T-helper 9 cell (primary cell): ENCODE measurements at regions not wholly inside any gene's neighbourhood (a gene's known extent, or its start where the extent isn't known, plus 50 kb on each side); places are given as distances from the start of the nearest gene placed in this dataset.
"Not testable (repeated sequence)": the region's sequence is repeated elsewhere in the genome, so short reads cannot be mapped to it uniquely, and the experiment has no call there.

ENCODE experiments used
- DNase-seq: peaks from one replicate; pipeline ENCODE4 v3.0.0-alpha.2; 2020

- DNase-seq: no peak
Measured at GRCh38 chr12:91778091-91778832, 367.4 kb downstream of the BTG1 start.

- no peak for DNase-seq
Measured at GRCh38 chr12:91777268-91777992, 368.2 kb downstream of the BTG1 start.

- no peak for DNase-seq
Measured at GRCh38 chr12:91774434-91774921, 371.2 kb downstream of the BTG1 start.

GRCh38 chr12:91773749-91774429 lies 371.8 kb downstream of the BTG1 start:
- DNase-seq: no peak

GRCh38 chr12:91772411-91772810 lies 373.2 kb downstream of the BTG1 start:
- DNase-seq: no peak

- DNase-seq: no peak
Measured at GRCh38 chr12:91769736-91770135, 375.9 kb downstream of the BTG1 start.

GRCh38 chr12:91767237-91767636 lies 378.4 kb downstream of the BTG1 start:
- DNase-seq: no peak

GRCh38 chr12:91766454-91766853 lies 379.2 kb downstream of the BTG1 start:
- DNase-seq: no peak

- no peak for DNase-seq
Measured at GRCh38 chr12:91763654-91764370, 381.8 kb downstream of the BTG1 start.

- DNase-seq: no peak
Measured at GRCh38 chr12:91753649-91754048, 392.0 kb downstream of the BTG1 start.

- DNase-seq: no peak
Measured at GRCh38 chr12:91746976-91747375, 398.7 kb downstream of the BTG1 start.

- DNase-seq: no peak
Measured at GRCh38 chr12:91744597-91744996, 401.0 kb downstream of the BTG1 start.

GRCh38 chr12:91743704-91744321 lies 401.8 kb downstream of the BTG1 start:
- no peak for DNase-seq

GRCh38 chr12:91743280-91743679 lies 402.4 kb downstream of the BTG1 start:
- no peak for DNase-seq

GRCh38 chr12:91741932-91742331 lies 403.7 kb downstream of the BTG1 start:
- no peak for DNase-seq

GRCh38 chr12:91733846-91734245 lies 411.8 kb downstream of the BTG1 start:
- DNase-seq: not testable (repeated sequence)

GRCh38 chr12:91732086-91732485 lies 413.6 kb downstream of the BTG1 start:
- no peak for DNase-seq

GRCh38 chr12:91729543-91729942 lies 416.1 kb downstream of the BTG1 start:
- DNase-seq: no peak

GRCh38 chr12:91723191-91723590 lies 422.5 kb downstream of the BTG1 start:
- DNase-seq: no peak

- no peak for DNase-seq
Measured at GRCh38 chr12:91722072-91722471, 423.6 kb downstream of the BTG1 start.

GRCh38 chr12:91721023-91721422 lies 424.6 kb downstream of the BTG1 start:
- no peak for DNase-seq

GRCh38 chr12:91718326-91718725 lies 427.3 kb downstream of the BTG1 start:
- DNase-seq: no peak
